CD4-positive, alpha-beta T cell treated with Interleukin-2 at 100 ng/mL for 4 hours (primary cell): ENCODE measurements at regions not wholly inside any gene's neighbourhood (a gene's known extent, or its start where the extent isn't known, plus 50 kb on each side); places are given as distances from the start of the nearest gene placed in this dataset.
"Not testable (repeated sequence)": the region's sequence is repeated elsewhere in the genome, so short reads cannot be mapped to it uniquely, and the experiment has no call there.

Source experiments
- DNase-seq: peaks from one replicate; pipeline ENCODE4 v3.0.0-alpha.2; 2020; ENCODE audit warnings: low spot score

DNA sequence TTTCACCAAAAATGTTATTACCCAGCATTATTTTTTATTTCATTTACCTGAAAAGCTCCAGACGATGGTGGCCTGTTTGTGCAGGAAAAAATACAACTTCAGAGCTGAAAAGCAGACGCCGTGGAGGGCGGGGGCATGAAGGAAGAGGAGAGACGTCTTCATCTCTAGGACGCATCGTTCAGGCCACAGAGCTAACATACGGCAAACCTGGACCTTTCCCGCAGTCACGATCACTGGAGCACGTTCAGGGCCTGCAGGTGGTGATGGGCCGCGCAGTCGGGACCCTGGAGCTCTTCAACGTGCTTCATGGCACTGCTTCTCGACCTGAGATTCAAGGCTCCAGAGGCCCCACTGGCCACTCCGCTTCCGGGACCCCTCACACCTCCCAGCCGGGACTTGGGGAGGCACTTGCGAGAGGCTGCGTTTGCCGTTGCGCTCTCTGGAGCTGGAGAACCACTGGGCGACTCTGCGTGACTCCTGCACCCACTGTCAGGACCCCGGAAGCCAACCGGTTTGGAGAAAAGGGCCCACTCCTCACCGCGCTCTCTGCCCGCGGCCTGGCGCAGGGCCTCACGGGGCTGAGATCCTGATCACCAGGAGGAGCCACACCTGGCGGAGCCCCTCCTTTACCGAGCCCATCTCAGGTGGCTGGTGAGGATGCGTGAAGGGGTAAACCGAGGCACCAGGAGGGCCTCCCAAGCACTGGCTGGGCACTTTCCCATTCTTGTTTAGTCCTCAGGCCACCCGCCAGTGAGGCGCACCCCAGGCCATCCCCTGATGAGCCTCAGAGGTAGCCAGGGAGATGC lies 164.4 kb upstream of the AFDN start:
- no peak for DNase-seq

DNA sequence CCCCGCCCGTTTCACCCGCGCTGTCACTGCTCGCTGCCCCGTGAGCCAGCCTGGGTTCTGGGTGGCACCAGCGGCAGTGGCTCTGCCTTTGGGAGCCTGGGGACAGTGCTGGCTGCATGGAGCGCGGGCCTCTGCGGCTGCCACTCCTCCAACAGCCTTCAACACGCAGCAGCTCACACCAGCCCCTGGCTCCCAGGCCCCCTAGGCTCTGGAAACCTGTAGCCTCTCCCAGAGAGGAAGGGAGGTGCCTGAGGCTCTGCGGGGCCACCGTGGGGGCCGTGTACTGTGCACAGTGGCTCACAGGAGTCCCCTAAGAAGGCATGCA lies 163.9 kb upstream of the AFDN start:
- no peak for DNase-seq

DNA sequence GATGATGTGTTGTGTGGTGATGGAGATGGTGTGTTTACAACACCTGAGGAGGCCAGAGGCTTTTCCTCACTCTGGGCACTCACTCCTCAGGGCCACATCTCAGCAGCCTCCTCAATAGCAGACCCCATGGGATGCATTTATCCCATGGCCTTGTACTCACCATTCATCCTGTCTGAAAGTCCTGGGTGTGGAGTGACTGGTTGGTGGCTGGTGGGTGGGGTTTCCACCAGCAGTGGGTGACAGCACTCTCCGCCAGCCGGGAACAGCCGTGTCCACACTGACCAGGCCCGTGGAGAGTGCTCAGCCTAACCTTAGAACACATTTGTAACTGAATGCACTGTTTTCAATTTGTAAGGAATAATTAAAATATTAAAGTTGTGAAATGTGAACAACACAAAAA lies 163.4 kb upstream of the AFDN start:
- no peak for DNase-seq

DNA sequence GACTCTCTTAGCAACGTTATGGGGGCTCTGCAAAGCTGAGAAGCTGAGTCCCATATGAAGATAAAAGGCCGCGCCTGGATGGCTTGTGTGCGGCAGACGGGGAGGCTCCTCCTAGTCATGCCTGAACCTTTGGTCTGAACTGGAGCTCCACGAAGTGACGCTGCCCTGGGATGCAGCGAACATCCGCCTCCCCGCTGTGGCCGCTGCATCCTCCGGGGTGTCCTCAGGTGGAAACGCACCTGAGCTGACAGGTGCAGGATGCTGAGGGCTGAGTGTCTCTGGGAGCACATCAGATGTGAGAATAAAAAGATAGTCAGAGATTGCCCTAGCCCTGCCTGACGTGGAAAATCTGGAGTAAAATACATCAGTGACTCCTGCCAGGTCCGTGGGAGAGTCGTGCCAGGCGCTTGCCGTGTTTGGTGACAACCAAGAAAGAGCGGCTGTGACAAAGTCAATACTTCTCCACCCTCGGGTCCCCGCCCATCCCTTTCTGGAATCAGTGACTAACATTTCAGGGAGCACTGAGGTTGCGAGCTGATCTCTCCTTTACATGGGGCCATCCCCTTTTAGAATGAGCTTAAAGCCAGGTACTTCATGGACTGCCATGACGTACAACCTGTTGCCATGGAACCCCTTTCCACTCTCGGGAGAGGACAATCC lies 162.8 kb upstream of the AFDN start:
- DNase-seq: no peak

DNA sequence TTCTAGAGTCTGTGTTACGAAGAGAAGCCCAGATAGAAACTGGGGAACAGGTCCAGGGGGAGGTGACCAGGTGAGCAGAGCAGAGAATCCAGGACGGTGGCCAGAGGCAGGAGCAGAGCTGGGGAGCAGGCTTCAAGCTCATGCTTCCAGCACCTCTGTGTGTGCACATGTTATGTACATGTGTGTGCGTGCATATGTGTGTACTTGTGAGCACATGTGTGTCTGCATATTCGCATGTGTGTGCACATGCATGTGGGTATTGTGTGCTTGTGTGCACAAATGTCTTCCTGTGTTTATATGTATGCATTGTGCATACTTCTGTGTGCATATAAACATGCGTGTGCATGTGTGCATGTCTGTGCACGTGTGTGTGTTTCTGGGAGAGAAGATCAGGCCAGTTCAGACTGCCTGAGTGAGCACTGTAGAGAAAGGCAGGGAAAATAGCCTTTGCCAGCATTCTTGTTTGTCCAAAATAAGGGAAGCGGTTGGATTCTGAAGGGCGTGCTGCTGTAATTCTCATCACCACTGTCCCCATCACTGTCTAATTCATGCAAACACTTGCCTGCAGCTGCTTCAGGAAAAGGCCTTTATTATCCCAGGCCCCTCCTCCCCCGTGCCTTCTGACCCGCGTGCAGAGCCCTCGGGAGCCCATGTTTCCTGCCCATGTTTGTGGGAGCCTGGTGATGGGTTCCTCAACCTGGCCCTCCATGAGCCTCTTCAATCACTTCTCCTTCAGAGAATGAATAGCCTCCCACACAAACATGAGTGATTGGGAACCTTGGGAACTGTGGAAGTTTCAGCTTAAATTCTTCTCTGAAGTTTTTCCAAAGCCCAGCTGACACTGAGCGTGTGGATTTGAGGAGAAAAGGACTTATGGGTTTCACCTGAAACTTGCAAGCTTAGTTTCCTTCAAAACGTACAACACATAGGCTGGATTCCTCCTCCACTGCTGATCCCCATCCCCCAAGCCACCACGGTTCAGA lies 161.7 kb upstream of the AFDN start:
- no peak for DNase-seq

DNA sequence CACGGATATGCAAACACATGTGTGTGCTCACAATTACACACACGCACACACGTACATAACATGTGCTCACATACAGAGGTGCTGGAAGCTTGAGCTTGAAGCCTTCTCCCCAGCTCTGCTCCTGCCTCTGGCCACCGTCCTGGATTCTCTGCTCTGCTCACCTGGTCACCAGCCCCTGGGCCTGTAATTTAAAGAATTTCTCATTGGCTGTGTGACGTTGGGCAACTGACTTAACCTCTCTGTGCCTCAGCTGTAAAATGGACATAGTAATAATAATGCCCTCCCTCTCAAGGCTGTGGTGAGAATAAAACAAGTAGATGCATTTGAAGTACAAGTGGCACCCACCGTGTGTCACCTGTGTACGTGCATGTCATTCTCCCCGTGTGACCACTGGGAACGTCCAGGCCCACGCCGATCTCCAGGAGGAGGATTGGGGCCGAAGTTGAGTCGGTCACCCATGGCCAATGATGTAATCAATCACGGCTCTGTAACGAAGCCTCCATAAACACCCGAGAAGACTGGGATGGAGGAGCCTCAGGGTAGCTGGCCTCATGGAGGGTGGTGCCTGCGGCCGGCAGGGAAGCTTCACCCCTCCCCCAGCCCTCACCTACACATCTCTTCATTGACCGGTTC lies 160.9 kb upstream of the AFDN start:
- no peak for DNase-seq

DNA sequence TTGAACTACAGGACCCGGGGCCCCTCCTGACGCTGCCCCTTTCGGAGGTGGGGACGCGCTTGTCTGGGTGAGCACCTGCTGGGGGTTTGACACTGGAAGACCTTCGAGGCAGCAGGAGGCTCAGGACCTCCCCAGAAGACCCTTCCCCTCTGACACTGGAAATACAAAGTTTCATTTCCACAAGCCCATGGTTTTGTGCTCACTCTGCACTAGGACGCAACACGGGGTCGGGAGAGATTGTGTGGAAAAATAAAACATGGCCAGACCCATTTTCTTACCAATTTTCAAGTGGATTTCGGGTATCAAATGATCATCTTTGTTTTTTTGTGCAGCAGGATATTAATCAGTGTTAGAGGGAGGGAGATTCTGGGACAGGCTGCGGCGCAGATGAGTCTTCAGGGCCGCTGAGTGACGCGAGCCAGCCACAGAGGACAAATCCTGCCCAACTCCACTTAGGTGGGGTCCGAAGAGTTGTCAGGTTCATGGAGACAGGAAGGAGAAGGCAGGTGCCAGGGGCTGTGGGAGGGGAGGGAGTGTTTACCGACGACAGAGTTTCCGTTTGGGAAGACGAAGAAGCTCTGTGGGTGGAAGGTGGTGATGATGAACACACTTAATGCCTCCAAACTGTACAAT lies 160.0 kb upstream of the AFDN start:
- no peak for DNase-seq

DNA sequence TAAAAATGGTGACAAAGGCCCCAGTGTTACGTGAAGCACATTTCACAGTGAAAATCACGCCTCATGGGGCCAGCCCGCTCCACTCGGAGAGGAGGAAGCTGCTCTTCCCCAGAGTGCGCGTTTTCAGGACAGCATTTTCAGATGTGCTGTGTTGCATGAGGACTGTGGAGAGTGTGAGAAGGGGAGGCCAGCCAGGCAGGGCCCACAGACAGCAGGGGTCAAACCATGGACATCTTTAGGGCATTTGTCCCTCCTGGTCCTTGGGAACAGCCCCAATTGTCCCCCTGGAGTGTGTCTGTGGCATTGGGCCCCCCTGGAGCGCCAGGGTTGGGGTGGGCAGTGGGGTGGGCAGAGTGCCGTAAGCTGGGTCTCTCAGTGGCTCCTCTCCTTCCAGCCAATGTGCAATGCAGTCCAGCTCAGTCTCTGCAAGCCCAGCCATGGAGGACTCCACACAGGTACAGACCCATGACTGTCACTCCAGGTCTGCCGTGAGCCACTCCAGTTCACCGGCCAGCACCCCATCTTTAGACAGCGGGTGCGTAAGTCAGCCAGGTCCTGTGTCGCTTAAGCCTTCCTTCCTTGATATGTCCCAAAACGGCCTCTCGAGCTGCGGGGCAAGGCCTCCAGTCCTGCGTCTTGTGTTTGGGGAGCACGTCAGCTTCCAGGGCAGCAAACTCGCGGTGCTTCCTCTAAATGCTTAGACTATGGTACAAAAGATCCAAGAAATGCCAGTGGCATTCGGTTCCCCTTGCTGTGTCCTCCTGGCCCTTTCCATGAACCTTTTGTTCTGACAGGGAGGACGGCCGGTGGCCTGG lies 159.3 kb upstream of the AFDN start:
- DNase-seq: no peak

DNA sequence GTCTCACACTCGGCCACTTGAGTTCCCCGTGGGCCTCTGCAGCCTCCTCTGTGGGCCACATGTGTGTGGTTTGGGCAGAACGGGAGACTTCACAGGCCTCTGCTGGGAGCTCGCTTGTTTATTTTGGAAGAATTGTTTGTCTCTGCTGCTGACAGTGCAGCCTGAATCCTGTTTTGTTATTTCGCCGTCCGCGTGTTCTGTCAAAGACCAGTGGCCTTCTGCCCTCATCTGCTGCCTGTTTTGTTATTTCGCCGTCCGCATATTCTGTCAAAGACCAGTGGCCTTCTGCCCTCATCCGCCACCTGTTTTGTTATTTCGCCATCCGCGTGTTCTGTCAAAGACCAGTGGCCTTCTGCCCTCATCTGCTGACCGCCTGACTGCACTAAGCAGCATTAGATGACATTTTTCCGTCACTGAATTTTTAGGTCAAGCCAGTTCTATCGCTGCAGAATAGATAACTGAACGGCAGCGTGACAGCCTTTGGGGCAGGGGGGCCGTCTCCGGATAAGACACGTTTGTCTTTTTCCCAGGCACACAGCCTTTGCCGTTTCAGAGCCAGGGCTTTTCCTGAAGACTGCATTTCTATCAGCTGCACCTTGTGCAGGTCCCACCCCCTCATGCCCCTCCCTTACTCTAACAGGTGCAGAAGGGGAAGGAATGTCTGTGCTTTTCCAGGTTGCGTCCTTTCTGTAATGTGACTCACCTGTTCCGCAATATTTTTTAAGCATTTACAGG lies 158.5 kb upstream of the AFDN start:
- DNase-seq: no peak

DNA sequence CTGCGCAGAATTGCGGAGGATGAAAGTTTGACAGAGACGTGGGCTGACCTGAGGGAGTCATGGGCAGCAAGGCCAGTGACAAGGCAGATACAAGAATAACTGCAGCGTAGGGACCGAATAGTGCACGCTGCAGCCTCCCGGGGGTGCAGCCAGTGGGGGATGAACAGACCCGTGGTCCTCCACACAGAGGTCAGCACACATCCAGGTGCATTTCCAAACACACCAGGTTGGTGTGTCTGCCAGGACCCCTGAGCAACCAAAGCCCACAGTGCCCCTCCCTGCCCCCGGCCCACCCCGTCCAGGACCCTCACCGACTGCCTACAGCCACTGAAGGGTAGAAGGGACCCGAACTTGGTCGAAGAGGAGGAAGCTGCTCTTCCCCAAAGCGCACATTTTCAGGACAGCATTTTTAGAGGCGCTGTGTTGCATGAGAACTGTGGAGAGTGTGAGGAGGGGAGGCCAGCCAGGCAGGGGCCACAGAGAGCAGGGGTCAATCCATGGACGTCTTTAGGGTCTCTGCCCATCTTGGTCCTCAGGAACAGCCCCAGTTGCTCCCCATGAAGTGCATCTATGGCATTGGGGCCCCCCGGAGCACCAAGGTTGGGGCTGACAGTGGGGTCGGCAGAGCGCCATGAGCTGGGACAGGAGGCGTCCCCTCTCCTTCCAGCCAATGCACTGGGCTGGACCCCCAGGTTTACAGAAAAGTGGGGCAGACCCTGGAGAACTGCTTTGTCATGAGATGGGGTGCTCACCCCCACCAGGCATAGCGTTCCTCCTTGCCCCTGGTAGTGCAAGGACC lies 157.8 kb upstream of the AFDN start:
- no peak for DNase-seq

DNA sequence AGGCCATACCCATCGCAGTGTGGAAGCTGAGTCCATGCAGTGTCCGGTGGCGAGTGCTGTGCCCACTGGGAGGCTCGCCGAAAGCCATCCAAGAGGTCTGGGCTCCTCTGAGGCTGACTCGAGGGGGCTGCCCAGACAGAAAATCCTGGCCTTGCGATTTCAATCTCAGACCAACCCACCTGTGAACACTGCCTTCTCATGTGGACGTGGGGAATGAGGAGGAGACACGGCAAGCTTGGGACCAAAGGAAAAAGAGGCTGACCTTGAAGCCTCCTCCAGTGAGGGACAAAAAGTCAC lies 157.2 kb upstream of the AFDN start:
- no peak for DNase-seq

DNA sequence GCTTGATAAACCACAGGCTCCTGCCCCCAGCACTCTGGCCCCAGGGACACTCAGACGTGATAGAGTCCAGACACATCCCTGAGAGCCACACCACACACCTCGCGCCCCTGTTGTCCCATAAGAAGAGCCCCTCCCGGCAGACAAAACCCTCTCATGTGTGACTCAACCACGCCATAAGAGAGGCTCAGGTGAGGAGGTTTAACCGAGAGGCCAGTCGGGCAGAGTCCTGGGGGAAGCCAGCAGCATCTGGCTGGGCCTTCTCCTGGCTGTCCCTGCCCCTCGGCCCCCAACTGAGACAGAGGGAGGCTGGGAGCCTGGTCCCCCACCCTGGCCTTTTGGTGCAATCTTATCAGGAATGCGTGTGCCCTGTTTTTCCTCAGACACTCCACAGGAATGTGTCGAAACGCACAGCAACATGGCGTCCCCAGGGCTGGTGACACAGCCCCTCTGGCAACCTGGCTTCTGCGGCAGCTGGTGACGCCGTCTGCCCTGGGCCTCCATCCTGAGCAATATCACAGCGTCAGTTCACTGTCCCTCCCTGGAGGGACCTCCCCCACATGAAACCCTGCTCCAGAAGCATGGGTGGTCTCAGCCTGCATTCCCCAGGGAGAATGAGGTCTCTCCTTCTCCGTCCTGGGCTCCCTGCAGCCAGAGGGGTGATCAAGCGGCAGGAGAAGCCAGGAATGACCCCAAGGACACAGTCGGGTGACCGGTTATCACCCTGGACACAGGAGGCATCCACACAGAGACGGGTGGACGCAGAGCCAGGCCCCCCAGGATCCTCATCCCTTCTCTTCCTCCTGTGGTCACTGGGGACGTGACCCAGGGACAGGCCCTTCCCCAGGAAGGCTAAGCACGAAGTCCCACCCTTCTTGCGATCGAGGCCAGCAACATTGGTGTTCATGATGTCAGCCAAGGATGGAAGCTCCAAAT lies 156.6 kb upstream of the AFDN start:
- no peak for DNase-seq

DNA sequence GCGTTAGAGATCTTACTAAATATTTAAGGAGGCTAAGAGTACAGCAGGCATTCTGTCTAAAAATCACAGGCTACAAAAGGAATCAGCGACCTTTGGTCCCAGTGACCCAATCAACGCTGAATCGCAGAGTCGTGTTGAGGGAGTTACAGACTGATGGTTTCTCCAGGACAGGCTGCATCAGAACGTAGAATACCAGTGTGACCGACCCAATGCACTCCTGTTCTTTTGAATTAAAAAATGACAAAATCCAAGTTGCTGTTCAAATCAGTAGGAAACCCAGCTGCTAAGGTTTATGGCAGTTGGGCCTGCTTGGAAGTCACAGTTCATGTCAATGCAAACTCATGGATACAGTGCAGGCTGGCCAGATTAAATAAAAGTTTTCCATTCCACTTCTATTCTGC lies 155.8 kb upstream of the AFDN start:
- DNase-seq: no peak

DNA sequence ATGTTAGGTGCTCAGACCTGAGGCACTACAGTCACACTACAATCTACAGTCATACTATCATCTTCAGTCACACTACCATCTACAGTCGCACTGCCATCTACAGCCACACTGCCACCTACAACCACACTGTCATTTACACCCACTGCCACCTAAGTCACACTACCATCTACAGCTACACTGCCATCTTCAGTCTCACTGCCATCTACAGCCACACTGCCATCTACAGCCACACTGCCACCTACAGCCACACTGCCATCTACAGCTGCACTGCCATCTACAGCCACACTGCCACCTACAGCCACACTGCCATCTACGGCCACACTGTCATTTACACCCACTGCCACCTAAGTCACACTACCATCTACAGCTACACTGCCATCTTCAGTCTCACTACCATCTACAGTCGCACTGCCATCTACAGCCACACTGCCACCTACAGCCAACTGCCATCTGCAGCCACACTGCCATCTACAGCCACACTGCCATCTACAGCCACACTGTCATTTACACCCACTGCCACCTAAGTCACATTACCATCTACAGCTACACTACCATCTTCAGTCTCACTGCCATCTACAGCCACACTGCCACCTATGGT lies 155.2 kb upstream of the AFDN start:
- not testable (repeated sequence) for DNase-seq

DNA sequence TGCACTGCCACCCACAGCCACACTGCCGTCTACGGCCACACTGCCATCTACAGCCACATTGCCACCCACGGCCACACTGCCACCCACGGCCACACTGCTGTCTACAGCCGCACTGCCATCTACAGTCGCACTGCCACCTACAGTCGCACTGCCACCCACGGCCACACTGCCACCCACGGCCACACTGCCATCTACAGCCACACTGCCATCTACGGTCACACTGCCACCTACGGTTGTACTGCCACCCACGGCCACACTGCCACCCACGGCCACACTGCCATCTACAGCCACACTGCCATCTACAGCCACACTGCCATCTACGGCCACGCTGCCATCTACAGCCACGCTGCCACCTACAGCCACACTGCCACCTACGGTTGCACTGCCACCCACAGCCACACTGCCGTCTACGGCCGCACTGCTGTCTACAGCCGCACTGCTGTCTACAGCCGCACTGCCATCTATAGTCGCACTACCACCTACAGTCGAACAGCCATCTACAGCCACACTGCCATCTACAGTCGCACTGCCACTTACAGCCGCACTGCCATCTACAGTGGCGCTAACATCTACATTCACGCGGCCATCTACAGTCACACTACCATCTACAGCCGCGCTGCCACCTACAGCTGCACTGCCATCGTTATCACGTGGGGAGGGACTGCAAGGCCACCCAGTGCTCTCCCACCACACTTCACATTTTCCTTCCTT lies 154.6 kb upstream of the AFDN start:
- DNase-seq: no peak

DNA sequence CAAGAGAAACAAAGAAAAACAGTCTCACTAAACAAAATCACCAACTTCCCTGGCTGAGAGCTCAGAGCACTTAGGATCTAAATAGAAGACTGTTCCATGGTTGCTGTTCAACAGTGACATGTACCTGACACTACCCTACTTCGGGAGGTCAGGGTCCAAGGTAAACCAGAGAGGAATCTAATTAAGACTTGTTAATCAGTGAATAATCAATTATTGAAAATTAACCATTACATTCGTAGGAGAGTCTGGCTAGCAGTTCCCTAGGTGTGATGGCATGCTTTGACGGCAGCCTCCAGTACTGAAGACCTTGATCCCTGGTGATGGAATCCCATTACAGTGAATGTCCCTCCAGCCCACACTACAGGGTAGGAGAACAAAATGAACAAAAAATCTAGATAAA lies 154.0 kb upstream of the AFDN start:
- no peak for DNase-seq

DNA sequence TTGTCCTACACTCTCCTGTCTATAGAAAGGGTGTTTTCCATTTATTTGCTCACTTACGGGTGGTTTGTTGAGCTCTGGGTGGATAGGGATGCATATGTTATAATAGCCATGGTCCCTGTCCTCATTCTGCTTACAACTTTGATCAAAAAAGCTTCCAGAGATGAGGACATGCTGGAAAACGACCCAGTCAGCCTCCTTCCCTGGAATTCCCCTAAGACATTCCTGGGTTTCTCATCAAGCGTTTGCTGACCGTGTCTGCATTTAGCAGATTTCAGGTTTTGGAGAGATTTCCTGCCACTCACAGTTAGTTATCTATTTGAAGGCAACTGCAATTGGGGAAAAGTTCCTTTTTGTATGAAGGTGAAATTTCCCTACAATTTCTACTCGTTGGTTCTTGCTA lies 152.8 kb upstream of the AFDN start:
- DNase-seq: no peak
